ENCODE measurements at regions not wholly inside any gene's neighbourhood (a gene's known extent, or its start where the extent isn't known, plus 50 kb on each side); places are given as distances from the start of the nearest gene placed in this dataset.

- TF ChIP-seq POLR2A (IDR thresholded peaks at IDR 0.05) (no peak), CTCF (IDR thresholded peaks at IDR 0.05) (no peak), EP300 (IDR thresholded peaks at IDR 0.05) (no peak)
These were observed 158.6 kb upstream of the ALG10B start for GRCh38 chr12:38157933-38158401.

Measured in tibial nerve (tissue), 4 donors.